HL-60 (cell line): ENCODE measurements at regions not wholly inside any gene's neighbourhood (a gene's known extent, or its start where the extent isn't known, plus 50 kb on each side); places are given as distances from the start of the nearest gene placed in this dataset.

Experiments used
- GABPA ChIP-seq: IDR thresholded peaks from 2 replicates; pipeline ENCODE4 v1.6.1; 2012; ENCODE audit warnings: low read depth
- POLR2AphosphoS5 ChIP-seq: IDR thresholded peaks from 2 replicates; pipeline ENCODE4 v1.6.1; 2012; ENCODE audit warnings: low read depth
- REST ChIP-seq: IDR thresholded peaks from 2 replicates; pipeline ENCODE4 v1.6.1; 2012; ENCODE audit warnings: low read depth; ENCODE audit not compliant: insufficient replicate concordance
- TF ChIP-seq, protein P1 (sequence below): IDR thresholded peaks from one replicate; pipeline ENCODE4 v1.5.1; 2011; ENCODE audit warnings: low read length, control low read depth, inconsistent platforms; ENCODE audit not compliant: insufficient read depth

DNA sequence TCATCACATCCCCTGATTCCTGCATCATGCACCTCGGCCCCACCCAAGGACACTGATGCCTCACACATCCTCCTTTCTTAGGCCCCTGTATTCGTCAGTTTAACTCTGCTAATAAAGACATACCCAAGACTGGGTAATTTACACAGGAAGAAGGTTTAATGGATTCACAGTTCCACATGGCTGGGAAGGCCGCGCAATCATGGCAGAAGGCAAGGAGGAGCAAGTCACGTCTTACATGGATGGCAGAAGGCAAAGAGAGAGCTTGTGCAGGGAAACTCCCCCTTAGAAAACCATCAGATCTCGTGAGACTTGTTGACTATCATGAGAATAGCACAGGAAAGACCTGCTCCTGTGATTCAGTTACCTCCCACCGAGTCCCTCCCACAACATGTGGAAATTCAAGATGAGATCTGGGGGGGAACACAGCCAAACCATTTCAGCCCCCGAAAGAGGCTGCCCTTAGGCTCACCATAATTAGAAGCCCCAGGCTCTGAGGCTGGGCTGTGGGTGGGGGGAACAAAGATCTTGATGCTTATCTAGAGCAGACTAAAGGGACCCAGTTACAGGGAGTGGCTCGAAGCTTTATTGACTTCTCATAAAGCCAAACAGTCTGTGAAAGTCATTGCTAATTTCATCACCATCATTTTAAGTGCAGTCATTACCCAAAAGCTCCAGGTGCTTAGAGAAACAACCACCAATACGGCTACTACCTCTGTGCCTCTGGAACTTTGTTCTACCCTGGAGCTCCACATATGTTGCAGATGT, 181.5 kb downstream of the MATN1 start:
- TF ChIP-seq, protein P1, sequence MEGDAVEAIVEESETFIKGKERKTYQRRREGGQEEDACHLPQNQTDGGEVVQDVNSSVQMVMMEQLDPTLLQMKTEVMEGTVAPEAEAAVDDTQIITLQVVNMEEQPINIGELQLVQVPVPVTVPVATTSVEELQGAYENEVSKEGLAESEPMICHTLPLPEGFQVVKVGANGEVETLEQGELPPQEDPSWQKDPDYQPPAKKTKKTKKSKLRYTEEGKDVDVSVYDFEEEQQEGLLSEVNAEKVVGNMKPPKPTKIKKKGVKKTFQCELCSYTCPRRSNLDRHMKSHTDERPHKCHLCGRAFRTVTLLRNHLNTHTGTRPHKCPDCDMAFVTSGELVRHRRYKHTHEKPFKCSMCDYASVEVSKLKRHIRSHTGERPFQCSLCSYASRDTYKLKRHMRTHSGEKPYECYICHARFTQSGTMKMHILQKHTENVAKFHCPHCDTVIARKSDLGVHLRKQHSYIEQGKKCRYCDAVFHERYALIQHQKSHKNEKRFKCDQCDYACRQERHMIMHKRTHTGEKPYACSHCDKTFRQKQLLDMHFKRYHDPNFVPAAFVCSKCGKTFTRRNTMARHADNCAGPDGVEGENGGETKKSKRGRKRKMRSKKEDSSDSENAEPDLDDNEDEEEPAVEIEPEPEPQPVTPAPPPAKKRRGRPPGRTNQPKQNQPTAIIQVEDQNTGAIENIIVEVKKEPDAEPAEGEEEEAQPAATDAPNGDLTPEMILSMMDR, result no peak
- TF ChIP-seq POLR2AphosphoS5, result no peak
- TF ChIP-seq GABPA, result no peak
- no peak for TF ChIP-seq REST
